ENCODE measurements at regions not wholly inside any gene's neighbourhood (a gene's known extent, or its start where the extent isn't known, plus 50 kb on each side); places are given as distances from the start of the nearest gene placed in this dataset.

DNA sequence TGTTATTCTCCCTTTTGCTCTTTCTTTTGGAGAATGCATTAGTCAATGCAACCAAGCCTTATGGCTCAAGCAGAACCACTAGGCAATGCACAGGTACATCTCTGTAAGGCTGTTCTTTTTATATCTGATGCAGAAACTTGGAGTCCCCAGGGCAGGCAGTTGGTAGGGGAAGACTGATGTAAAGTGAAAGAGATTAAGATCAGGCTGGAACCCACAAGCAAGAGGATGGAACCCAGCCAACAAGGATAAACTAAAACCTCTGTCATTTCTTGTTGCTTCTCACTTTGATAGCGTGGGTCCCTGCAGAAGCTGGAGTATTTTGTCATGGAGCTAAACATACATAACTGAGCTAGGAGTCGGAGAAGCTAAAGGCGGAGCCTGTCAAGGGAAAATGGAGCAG is 142.9 kb downstream of the GPAM start:
- no peak for DNase-seq (ENCODE audit: low read depth in 2 of 2)

- no peak for DNase-seq (ENCODE audit: low read depth in 2 of 2)
These were observed 137.6 kb downstream of the GPAM start for GRCh38 chr10:112045938-112046337.

- DNase-seq (ENCODE audit: low read depth in 2 of 2) = no peak
These were observed 135.9 kb downstream of the GPAM start for GRCh38 chr10:112047674-112048073.

DNA sequence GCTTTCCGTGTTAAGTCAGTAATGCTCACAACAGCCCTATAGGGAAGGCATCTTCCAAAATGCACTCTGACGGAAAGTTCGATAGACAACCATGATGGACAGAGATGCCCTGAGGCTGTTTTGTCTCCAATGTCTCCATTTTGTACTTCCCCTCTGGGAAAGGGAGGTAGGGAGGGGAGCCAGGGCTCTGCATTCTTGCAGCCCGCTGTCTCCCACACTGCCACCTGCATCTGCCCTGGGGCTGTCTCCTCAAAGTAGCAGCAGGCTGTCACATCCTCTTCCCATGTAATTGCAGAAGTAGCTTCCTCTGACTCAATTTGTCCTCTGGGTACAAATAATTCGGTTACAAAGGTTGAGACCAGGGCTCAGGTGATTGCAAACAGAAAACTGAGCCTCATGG is 131.4 kb downstream of the GPAM start:
- DNase-seq (ENCODE audit: low read depth in 2 of 2) = no peak

- DNase-seq (ENCODE audit: low read depth in 2 of 2) = no peak
These were observed 129.7 kb downstream of the GPAM start for GRCh38 chr10:112053895-112054294.

- DNase-seq (ENCODE audit: low read depth in 2 of 2) = no peak
These were observed 129.0 kb downstream of the GPAM start for GRCh38 chr10:112054516-112054915.

- DNase-seq (ENCODE audit: low read depth in 2 of 2) = no peak
These were observed 126.5 kb downstream of the GPAM start for GRCh38 chr10:112057072-112057471.

DNA sequence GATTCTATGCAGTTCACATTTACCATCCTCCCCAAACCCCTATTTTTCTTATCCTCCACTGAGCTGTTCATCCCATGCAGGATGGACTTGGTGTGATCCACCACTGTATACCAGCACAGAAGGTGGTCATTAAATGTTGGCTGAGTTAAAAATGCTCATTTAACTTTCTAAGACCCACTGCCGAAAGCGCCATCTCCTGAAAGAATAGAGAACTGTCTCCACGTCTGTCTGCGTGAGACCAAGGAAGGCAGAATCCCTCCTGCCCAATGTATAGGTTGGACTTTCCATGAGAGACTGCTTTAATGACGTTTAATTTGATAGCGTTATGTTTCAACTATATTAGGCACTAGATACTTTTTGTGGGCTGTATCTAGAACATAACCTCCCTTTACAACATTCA is 124.3 kb downstream of the GPAM start:
- DNase-seq (ENCODE audit: low read depth in 2 of 2) = no peak

- no peak for DNase-seq (ENCODE audit: low read depth in 2 of 2)
These were observed 111.9 kb downstream of the GPAM start for GRCh38 chr10:112071596-112072133.

DNA sequence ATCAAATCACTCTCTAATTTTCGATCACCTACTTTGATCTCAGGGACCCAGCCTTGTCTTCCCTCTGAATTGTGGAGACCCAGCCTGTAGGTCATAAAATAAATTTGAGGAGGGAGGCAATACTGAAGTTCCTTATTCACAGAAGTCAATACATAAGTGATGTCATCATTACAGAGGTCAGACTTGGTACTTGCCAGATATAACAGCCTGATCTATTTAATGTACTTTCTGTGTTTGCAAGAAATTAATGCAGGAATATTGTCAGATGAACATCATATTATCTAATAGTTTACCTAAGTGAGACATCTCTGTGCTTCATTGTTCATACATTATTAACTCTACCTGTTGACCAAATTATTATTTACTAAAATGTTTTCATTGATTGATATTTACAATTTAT is 105.6 kb downstream of the GPAM start:
- DNase-seq (ENCODE audit: low read depth in 2 of 2) = no peak

GRCh38 chr10:112080231-112080630 is 103.3 kb downstream of the GPAM start:
- no peak for DNase-seq (ENCODE audit: low read depth in 2 of 2)

- DNase-seq (ENCODE audit: low read depth in 2 of 2) = no peak
These were observed 101.4 kb downstream of the GPAM start for GRCh38 chr10:112082120-112082519.

DNA sequence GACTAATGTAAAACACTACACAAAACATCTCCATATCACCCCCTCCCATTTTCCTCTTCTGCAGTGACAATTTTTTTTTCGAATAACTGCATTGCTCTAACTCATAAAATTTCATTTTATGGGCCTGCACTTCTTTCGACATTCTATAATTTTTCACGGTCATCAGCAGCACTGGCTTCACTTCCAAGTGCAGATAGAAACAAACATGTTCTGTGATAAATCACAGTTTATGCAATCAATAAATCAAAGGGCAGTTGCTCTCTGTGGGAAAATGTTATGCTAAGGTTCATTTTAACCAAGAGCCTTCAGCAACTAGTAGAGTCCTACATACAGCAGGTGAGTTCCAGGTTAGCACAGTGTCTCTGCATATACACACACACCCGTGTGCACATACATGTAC is 100.1 kb downstream of the GPAM start:
- no peak for DNase-seq (ENCODE audit: low read depth in 2 of 2)

DNA sequence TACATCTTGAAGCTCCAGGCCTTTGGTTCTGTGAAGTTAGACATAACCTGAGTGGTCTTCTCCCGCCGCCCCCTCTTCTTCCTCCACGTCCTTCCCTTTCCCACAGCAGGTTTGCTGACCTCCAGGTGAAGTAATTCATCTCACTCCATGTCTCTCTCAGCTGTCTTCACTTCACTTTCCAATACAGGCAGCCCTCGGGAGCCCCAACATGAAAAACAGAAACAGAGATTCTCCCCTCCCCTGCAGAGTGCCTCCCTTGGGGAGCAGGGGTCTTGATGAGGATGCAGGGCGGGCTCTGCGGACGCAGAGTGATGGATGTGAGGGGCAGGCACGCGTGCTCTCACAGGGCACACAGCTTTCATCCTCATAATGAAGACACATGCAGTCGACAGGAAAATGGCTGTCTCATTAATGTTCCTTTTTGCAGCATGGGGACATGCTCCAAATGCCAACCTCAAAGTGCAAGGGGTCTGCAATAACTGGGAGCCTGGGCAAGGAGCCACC is 95.6 kb downstream of the GPAM start:
- no peak for DNase-seq (ENCODE audit: low read depth in 2 of 2)

DNA sequence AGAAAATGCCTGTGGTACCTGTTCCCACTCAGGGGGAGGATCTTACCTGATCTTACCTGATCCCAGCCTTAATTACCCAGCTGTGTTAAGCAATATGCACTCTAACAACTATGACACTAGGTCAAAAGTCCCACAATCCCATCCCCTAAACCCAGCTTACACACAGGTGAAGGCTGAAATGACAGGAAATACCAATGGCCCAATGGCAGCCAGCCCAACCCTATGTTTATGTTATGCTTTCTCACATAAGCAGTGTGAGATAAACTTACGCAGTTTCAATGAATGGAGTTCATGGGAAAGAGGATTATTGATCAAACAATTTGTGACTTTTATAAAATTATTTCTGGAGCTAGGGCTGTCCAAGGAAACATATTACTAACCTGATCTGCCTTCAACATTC is 91.9 kb downstream of the GPAM start:
- DNase-seq (ENCODE audit: low read depth in 2 of 2) = no peak

DNA sequence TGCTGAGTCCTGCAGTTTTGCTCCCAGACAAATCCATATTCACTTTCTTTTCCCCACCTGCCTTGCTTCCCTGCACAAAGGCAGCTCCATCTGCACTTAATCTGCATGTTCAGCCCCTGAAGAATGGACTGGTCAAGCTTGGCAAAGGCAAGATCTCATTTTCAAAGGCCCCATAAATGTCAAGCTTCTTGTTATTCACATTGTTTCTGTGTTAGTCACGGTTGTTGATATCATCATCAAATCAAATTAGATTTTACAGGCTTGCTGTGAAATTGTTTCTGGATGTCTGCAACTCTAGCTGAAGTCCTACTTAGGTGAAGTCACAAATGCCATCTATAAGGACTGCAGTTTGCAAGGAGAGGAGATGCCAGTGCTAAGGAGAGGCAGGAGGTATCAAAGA is 91.0 kb downstream of the GPAM start:
- no peak for DNase-seq (ENCODE audit: low read depth in 2 of 2)

- no peak for DNase-seq (ENCODE audit: low read depth in 2 of 2)
These were observed 88.6 kb downstream of the GPAM start for GRCh38 chr10:112094984-112095383.

- no peak for DNase-seq (ENCODE audit: low read depth in 2 of 2)
These were observed 87.8 kb downstream of the GPAM start for GRCh38 chr10:112095731-112096130.

GRCh38 chr10:112098682-112099081 is 84.9 kb downstream of the GPAM start:
- DNase-seq (ENCODE audit: low read depth in 2 of 2) = no peak
